Neural cell (in vitro differentiated cells): ENCODE measurements at regions not wholly inside any gene's neighbourhood (a gene's known extent, or its start where the extent isn't known, plus 50 kb on each side); places are given as distances from the start of the nearest gene placed in this dataset.

Experiments
- H2AFZ ChIP-seq: fragments of 200-600, 300-800 bp; sonication (generic), shearing (Covaris generic); 2 replicates; pipeline ENCODE4 v1.6.0; 2014; ENCODE audit warnings: low read depth, mild to moderate bottlenecking, antibody characterized with exemption, low read length, moderate library complexity
- H3F3A ChIP-seq: fragments of 200-600 bp; shearing (Covaris generic); 2 replicates; pipeline ENCODE4 v1.6.1; 2016; ENCODE audit warnings: mild to moderate bottlenecking, moderate library complexity, mixed read lengths, antibody characterized with exemption, low read length; ENCODE audit not compliant: insufficient read depth, poor library complexity, severe bottlenecking
- H3K27ac ChIP-seq: fragments of 200-600, 300-800 bp; sonication (generic), shearing (Covaris generic); 2 replicates; pipeline ENCODE4 v1.5.1; 2014; ENCODE audit warnings: mild to moderate bottlenecking, low read length, moderate library complexity
- H3K27me3 ChIP-seq: fragments of 300-800, 200-600 bp; sonication (generic), shearing (Covaris generic); 2 replicates; pipeline ENCODE4 v1.6.0; 2014; ENCODE audit warnings: mild to moderate bottlenecking, low read depth, low read length, moderate library complexity; ENCODE audit not compliant: insufficient read depth
- H3K36me3 ChIP-seq: fragments of 300-800, 200-600 bp; sonication (generic), shearing (Covaris generic); 2 replicates; pipeline ENCODE4 v1.5.1; 2014; ENCODE audit warnings: mild to moderate bottlenecking, antibody characterized with exemption, low read length, moderate library complexity; ENCODE audit not compliant: insufficient read depth
- H3K4me2 ChIP-seq: fragments of 300-800, 200-600 bp; sonication (generic), shearing (Covaris generic); 2 replicates; pipeline ENCODE4 v1.6.0; 2014; ENCODE audit warnings: mild to moderate bottlenecking, low read length
- H3K4me3 ChIP-seq: fragments of 300-800, 200-600 bp; sonication (generic), shearing (Covaris generic); 2 replicates; pipeline ENCODE4 v1.5.1; 2014; ENCODE audit warnings: mild to moderate bottlenecking, low read length, moderate library complexity
- H3K79me2 ChIP-seq: fragments of 200-600 bp; shearing (Covaris generic); replicated peaks from 2 replicates; pipeline ENCODE4 v1.6.0; 2014; ENCODE audit warnings: mild to moderate bottlenecking, low read length, moderate library complexity; ENCODE audit not compliant: insufficient read depth
- H3K9ac ChIP-seq: fragments of 300-800, 200-600 bp; sonication (generic), shearing (Covaris generic); 2 replicates; pipeline ENCODE4 v1.6.1; 2016; ENCODE audit warnings: mild to moderate bottlenecking, low read length, mixed read lengths
- H3K9me2 ChIP-seq: fragments of 200-600 bp; shearing (Covaris generic); 2 replicates; pipeline ENCODE4 v1.6.1; 2016; ENCODE audit warnings: mild to moderate bottlenecking, low read length, mixed read lengths; ENCODE audit not compliant: insufficient read depth
- H3K9me3 ChIP-seq: fragments of 200-600, 300-800 bp; sonication (generic), shearing (Covaris generic); 2 replicates; pipeline ENCODE4 v1.6.1; 2016; ENCODE audit warnings: mild to moderate bottlenecking, mixed run types, low read length, moderate library complexity, mixed read lengths
- H4K20me1 ChIP-seq: fragments of 200-600 bp; shearing (Covaris generic); 2 replicates; pipeline ENCODE4 v1.6.1; 2016; ENCODE audit warnings: mild to moderate bottlenecking, mixed run types; ENCODE audit not compliant: insufficient read depth
- EP300 ChIP-seq: fragments of 450-650 bp; conservative IDR thresholded peaks from 2 replicates; pipeline ENCODE4 v1.6.1; 2014; ENCODE audit warnings: antibody characterized with exemption, mild to moderate bottlenecking, moderate library complexity; ENCODE audit not compliant: poor library complexity, severe bottlenecking
- EZH2 ChIP-seq: fragments of 200-600, 300-800 bp; shearing (Covaris generic), sonication (generic); IDR thresholded peaks from 2 replicates; pipeline ENCODE4 v1.6.1; 2014; ENCODE audit warnings: antibody characterized with exemption, low read length, borderline replicate concordance, mild to moderate bottlenecking; ENCODE audit not compliant: insufficient read depth, poor library complexity, severe bottlenecking
- MXI1 ChIP-seq: fragments of 450-650 bp; conservative IDR thresholded peaks from 2 replicates; pipeline ENCODE4 v1.6.1; 2014; ENCODE audit warnings: antibody characterized with exemption, mild to moderate bottlenecking; ENCODE audit not compliant: poor library complexity, severe bottlenecking
- POLR2AphosphoS5 ChIP-seq: IDR thresholded peaks from 2 replicates; pipeline ENCODE4 v1.6.1; 2012
- RAD21 ChIP-seq: fragments of 450-650 bp; conservative IDR thresholded peaks from 2 replicates; pipeline ENCODE4 v1.6.1; 2014; ENCODE audit warnings: antibody characterized with exemption, mild to moderate bottlenecking, moderate library complexity
- SMC3 ChIP-seq: fragments of 450-650 bp; conservative IDR thresholded peaks from 2 replicates; pipeline ENCODE4 v1.6.1; 2014; ENCODE audit warnings: antibody characterized with exemption, mild to moderate bottlenecking, moderate library complexity; ENCODE audit not compliant: poor library complexity
- TAF1 ChIP-seq: IDR thresholded peaks from 2 replicates; pipeline ENCODE4 v1.6.1; 2012; ENCODE audit warnings: low read depth
- TF ChIP-seq, protein P1 (sequence below): fragments of 450-650 bp; IDR thresholded peaks from 2 replicates; pipeline ENCODE4 v1.5.1; 2014; ENCODE audit warnings: antibody characterized with exemption, mild to moderate bottlenecking, moderate library complexity; ENCODE audit not compliant: poor library complexity, severe bottlenecking
- TF ChIP-seq, protein P2 (sequence below): IDR thresholded peaks from 2 replicates; pipeline ENCODE4 v1.6.1; 2012; ENCODE audit warnings: borderline replicate concordance

DNA sequence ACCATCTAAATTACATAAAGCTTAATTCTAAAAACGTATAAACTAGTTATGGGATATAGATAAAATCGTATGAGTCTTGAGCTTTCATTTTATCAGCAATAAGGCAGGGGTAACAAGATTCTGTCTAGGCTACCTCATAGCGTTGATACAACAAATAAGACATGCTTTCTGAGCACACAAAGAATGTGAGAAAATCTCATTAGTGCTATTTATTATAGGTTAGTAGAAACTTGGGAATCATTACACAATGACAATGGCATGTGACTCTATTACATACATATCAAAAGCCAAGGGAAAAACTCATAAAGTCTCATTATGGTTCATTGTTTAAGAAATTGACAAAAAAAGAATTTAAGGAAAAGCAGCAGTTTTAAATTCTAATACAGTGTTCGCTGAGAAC lies 448.6 kb downstream of the PLK2 start:
- Histone ChIP-seq H3K9me2 (no peaks in the 10 kb centered on the region), H3K36me3 (no peaks in the 10 kb centered on the region), H4K20me1 (no peaks in the 10 kb centered on the region), H3K27me3 (no peaks in the 10 kb centered on the region), H3K9me3 (no peaks in the 10 kb centered on the region), H3K4me2 (no peak overlapping the region), H2AFZ (no peak overlapping the region), H3F3A (no peaks in the 10 kb centered on the region), H3K27ac (no peak overlapping the region), H3K9ac (no peak overlapping the region), H3K79me2 (no peaks in the 10 kb centered on the region), H3K4me3 (no peak overlapping the region)
- TF ChIP-seq, protein P1, sequence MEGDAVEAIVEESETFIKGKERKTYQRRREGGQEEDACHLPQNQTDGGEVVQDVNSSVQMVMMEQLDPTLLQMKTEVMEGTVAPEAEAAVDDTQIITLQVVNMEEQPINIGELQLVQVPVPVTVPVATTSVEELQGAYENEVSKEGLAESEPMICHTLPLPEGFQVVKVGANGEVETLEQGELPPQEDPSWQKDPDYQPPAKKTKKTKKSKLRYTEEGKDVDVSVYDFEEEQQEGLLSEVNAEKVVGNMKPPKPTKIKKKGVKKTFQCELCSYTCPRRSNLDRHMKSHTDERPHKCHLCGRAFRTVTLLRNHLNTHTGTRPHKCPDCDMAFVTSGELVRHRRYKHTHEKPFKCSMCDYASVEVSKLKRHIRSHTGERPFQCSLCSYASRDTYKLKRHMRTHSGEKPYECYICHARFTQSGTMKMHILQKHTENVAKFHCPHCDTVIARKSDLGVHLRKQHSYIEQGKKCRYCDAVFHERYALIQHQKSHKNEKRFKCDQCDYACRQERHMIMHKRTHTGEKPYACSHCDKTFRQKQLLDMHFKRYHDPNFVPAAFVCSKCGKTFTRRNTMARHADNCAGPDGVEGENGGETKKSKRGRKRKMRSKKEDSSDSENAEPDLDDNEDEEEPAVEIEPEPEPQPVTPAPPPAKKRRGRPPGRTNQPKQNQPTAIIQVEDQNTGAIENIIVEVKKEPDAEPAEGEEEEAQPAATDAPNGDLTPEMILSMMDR = no peak
- TF ChIP-seq EZH2 = no peak

DNA sequence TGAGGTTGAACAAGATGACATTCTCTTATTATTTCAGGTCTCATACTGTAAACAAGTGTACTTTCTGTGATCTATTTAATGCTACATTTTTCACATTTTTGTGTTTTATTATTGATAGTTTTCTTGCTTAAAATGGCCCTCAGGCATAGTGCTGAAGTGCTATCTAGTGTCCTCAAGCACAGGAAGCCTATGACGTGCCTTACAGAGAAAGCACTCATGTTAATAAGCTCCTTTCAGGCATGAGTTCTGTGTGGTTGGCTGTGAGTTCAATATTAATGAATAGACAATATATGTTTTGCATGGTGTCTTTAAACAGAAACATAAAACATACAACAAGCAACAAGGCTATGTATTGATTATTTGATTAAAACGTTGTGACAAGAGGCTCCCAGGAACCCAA lies 450.1 kb downstream of the PLK2 start:
- Histone ChIP-seq H3K4me3 (no peak overlapping the region), H3K27me3 (no peaks in the 10 kb centered on the region), H3K9ac (no peak overlapping the region), H4K20me1 (no peaks in the 10 kb centered on the region), H3K79me2 (no peaks in the 10 kb centered on the region), H3K36me3 (no peaks in the 10 kb centered on the region), H3F3A (no peaks in the 10 kb centered on the region), H2AFZ (no peak overlapping the region), H3K4me2 (no peak overlapping the region), H3K9me3 (no peaks in the 10 kb centered on the region), H3K27ac (no peak overlapping the region), H3K9me2 (no peaks in the 10 kb centered on the region)
- TF ChIP-seq, protein P2, sequence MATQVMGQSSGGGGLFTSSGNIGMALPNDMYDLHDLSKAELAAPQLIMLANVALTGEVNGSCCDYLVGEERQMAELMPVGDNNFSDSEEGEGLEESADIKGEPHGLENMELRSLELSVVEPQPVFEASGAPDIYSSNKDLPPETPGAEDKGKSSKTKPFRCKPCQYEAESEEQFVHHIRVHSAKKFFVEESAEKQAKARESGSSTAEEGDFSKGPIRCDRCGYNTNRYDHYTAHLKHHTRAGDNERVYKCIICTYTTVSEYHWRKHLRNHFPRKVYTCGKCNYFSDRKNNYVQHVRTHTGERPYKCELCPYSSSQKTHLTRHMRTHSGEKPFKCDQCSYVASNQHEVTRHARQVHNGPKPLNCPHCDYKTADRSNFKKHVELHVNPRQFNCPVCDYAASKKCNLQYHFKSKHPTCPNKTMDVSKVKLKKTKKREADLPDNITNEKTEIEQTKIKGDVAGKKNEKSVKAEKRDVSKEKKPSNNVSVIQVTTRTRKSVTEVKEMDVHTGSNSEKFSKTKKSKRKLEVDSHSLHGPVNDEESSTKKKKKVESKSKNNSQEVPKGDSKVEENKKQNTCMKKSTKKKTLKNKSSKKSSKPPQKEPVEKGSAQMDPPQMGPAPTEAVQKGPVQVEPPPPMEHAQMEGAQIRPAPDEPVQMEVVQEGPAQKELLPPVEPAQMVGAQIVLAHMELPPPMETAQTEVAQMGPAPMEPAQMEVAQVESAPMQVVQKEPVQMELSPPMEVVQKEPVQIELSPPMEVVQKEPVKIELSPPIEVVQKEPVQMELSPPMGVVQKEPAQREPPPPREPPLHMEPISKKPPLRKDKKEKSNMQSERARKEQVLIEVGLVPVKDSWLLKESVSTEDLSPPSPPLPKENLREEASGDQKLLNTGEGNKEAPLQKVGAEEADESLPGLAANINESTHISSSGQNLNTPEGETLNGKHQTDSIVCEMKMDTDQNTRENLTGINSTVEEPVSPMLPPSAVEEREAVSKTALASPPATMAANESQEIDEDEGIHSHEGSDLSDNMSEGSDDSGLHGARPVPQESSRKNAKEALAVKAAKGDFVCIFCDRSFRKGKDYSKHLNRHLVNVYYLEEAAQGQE = no peak
- TF ChIP-seq POLR2AphosphoS5 (no peak), SMC3 (no peak), MXI1 (no peak), EZH2 (no peak), RAD21 (no peak), TAF1 (no peak), EP300 (no peak)
- TF ChIP-seq, protein P1 = no peak
